T-cell (primary cell): ENCODE measurements at regions not wholly inside any gene's neighbourhood (a gene's known extent, or its start where the extent isn't known, plus 50 kb on each side); places are given as distances from the start of the nearest gene placed in this dataset.
"Not testable (repeated sequence)": the region's sequence is repeated elsewhere in the genome, so short reads cannot be mapped to it uniquely, and the experiment has no call there.

Source experiments
- ATAC-seq, 4 experiments: fragments of 200-7000 bp in 3 of 4; fragments of 150-1000 bp in 1 of 4; cut with Tn5 transposase; replicated peaks in 1 of 4; 1 replicate in 3 of 4; 2 replicates in 1 of 4; pipeline ENCODE4 v1.10.0; 2021; ENCODE audit warnings: moderate library complexity in 3 of 4, mild to moderate bottlenecking in 2 of 4, moderate number of reproducible peaks in 1 of 4
- CTCF ChIA-PET, 2 donors: fragments of 300-600 bp; sonication (Branson Sonifier 250); formaldehyde crosslinking; loops; one replicate each; lab custom pipeline; 2022; ENCODE audit warnings: antibody characterized with exemption in 2 of 2; lab: Charles Lee
- POLR2A ChIA-PET, 2 donors: fragments of 300-600 bp; sonication (Branson Sonifier 250); formaldehyde crosslinking; loops; one replicate each; lab custom pipeline; 2022; ENCODE audit warnings: antibody characterized with exemption in 2 of 2; lab: Charles Lee
- DNase-seq, 35 experiments: peaks; one replicate each; pipeline versions ENCODE4 v3.0.0 to v3.0.0-alpha.2; 2013 to 2023
- H3K27ac ChIP-seq: one replicate; pipeline ENCODE4 v1.5.1; 2013; ENCODE audit warnings: low read length
- H3K27me3 ChIP-seq, 2 experiments: replicated peaks in 1 of 2; 1 replicate in 1 of 2; 2 replicates in 1 of 2; pipeline versions ENCODE4 v1.6.1 to v1.7.0; 2013; ENCODE audit warnings: low read length in 1 of 2, mixed read lengths in 1 of 2; ENCODE audit not compliant: control insufficient read depth in 2 of 2, insufficient read depth in 2 of 2; ENCODE audit errors: extremely low read depth in 1 of 2
- H3K36me3 ChIP-seq, 2 donors: 1 replicate in 1 of 2; 2 replicates in 1 of 2; pipeline versions ENCODE4 v1.6.1 to v1.7.0; 2013; ENCODE audit warnings: low read length in 1 of 2; ENCODE audit not compliant: control insufficient read depth in 2 of 2, insufficient read depth in 1 of 2; ENCODE audit errors: extremely low read depth in 1 of 2
- H3K4me1 ChIP-seq, 2 experiments: 1 replicate in 1 of 2; 2 replicates in 1 of 2; pipeline versions ENCODE4 v1.6.1 to v1.7.0; 2013; ENCODE audit warnings: low read length in 2 of 2, mixed read lengths in 1 of 2; ENCODE audit not compliant: insufficient read depth in 2 of 2, control insufficient read depth in 1 of 2; ENCODE audit errors: extremely low read depth in 1 of 2
- H3K4me3 ChIP-seq, 2 donors: 1 replicate in 1 of 2; 2 replicates in 1 of 2; pipeline versions ENCODE4 v1.5.1 to v1.7.0; 2013; ENCODE audit warnings: mild to moderate bottlenecking in 2 of 2, low read length in 1 of 2, moderate library complexity in 1 of 2; ENCODE audit not compliant: control insufficient read depth in 1 of 2; ENCODE audit errors: extremely low read depth in 1 of 2
- H3K9me3 ChIP-seq: 2 replicates; pipeline ENCODE4 v1.7.0; 2013
- H3K27ac Mint-ChIP-seq, 2 donors: one replicate each; pipeline ENCODE4 v1.8.0; 2020 to 2021; ENCODE audit warnings: mild to moderate bottlenecking in 2 of 2, mixed read lengths in 2 of 2
- H3K27me3 Mint-ChIP-seq, 2 donors: one replicate each; pipeline ENCODE4 v1.8.0; 2021 to 2022; ENCODE audit warnings: mixed read lengths in 2 of 2
- H3K36me3 Mint-ChIP-seq: one replicate; pipeline ENCODE4 v1.8.0; 2021; ENCODE audit warnings: mixed read lengths
- H3K4me1 Mint-ChIP-seq, 3 donors: one replicate each; pipeline ENCODE4 v1.8.0; 2020 to 2022; ENCODE audit warnings: mixed read lengths in 3 of 3, mild to moderate bottlenecking in 1 of 3
- H3K4me3 Mint-ChIP-seq, 3 donors: one replicate each; pipeline ENCODE4 v1.8.0; 2020 to 2022; ENCODE audit warnings: mild to moderate bottlenecking in 3 of 3, mixed read lengths in 3 of 3, moderate library complexity in 3 of 3
- H3K9me3 Mint-ChIP-seq, 3 donors: one replicate each; pipeline ENCODE4 v1.8.0; 2020 to 2022; ENCODE audit warnings: mixed read lengths in 3 of 3
- WGBS: methylation state at CpG from one replicate; pipeline ENCODE4 v1.1.5; 2013; ENCODE audit warnings: missing lambda C conversion rate; ENCODE audit not compliant: insufficient coverage; 5-methylcytosine and 5-hydroxymethylcytosine counted together

DNA sequence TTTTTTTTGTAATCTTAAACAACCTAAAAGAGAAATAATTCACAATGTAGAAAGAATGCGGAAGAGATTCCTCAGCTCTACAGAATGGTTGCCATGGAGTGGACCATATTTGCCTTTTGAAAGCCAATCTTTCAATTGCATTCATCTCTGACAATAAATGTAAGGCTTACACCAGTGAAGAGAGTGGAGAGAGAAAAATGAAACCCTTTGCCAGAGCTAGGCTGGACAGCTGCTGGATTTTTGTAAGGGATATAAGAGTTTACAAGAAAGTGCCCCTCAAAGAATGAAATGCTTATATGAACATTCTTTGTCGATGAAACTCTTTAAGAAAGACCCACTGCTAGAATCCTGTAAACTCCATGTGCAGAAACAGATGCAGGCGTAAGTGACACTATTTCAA, 66.0 kb upstream of the FAT1 start:
- POLR2A ChIA-PET: no interaction called here
- Histone ChIP-seq H3K36me3 (no peaks in the 10 kb centered on the region), H3K27ac (no peak overlapping the region), H3K4me1 (no peaks in the 10 kb centered on the region), H3K4me3 (no peak overlapping the region), H3K27me3 (no peaks in the 10 kb centered on the region), H3K9me3 (no peaks in the 10 kb centered on the region)
- no peak overlapping the region for H3K27ac Mint-ChIP-seq
- no peak for DNase-seq
- no peaks in the 10 kb centered on the region for H3K36me3 Mint-ChIP-seq
- H3K27me3 Mint-ChIP-seq: no peaks in the 10 kb centered on the region
- ATAC-seq: no peak
- CTCF ChIA-PET: no interaction called here
- H3K4me1 Mint-ChIP-seq: no peaks in the 10 kb centered on the region
- peaks cover 0 to 15% (median 10%) of the 10 kb centered on the region in 3 donors for H3K9me3 Mint-ChIP-seq
- 73% methylated on average over 2 of the region's 3 CpGs for WGBS
- H3K4me3 Mint-ChIP-seq: no peak overlapping the region

GRCh38 chr4:186790630-186791029, 67.0 kb upstream of the FAT1 start:
- POLR2A ChIA-PET: no interaction called here
- no peak for ATAC-seq
- Histone ChIP-seq H3K4me1 (no peaks in the 10 kb centered on the region), H3K27ac (no peak overlapping the region), H3K4me3 (no peak overlapping the region), H3K36me3 (no peaks in the 10 kb centered on the region), H3K9me3 (no peaks in the 10 kb centered on the region), H3K27me3 (no peaks in the 10 kb centered on the region)
- DNase-seq: no peak
- Mint-ChIP-seq H3K27ac (no peak overlapping the region), H3K36me3 (no peaks in the 10 kb centered on the region), H3K4me3 (no peak overlapping the region), H3K4me1 (no peaks in the 10 kb centered on the region), H3K9me3 (peaks cover 0 to 18% (median 10%) of the 10 kb centered on the region in 3 donors), H3K27me3 (no peaks in the 10 kb centered on the region)
- CTCF ChIA-PET: interaction anchor here in 1 of 2 donors (0.6 kb wide), 2 partner anchors 13 to 1203 kb away, joined by 3 to 9 read pairs; no protein-coding TSS in a partner anchor

GRCh38 chr4:186792728-186793366, 69.2 kb upstream of the FAT1 start:
- POLR2A ChIA-PET: no interaction called here
- H3K4me1 Mint-ChIP-seq: no peaks in the 10 kb centered on the region
- Histone ChIP-seq H3K4me3 (no peak overlapping the region), H3K27me3 (no peaks in the 10 kb centered on the region), H3K4me1 (no peaks in the 10 kb centered on the region), H3K9me3 (no peaks in the 10 kb centered on the region), H3K27ac (no peak overlapping the region), H3K36me3 (no peaks in the 10 kb centered on the region)
- no CpG with 5 or more reads among the region's 2 CpGs for WGBS
- H3K27me3 Mint-ChIP-seq: no peaks in the 10 kb centered on the region
- ATAC-seq (no peak), DNase-seq (no peak)
- no peaks in the 10 kb centered on the region for H3K36me3 Mint-ChIP-seq
- peaks cover 0 to 12% (median 5%) of the 10 kb centered on the region in 3 donors for H3K9me3 Mint-ChIP-seq
- CTCF ChIA-PET: no interaction called here
- no peak overlapping the region for H3K27ac Mint-ChIP-seq
- H3K4me3 Mint-ChIP-seq: no peak overlapping the region

GRCh38 chr4:186798951-186799659, 75.4 kb upstream of the FAT1 start:
- Histone ChIP-seq H3K36me3 (no peaks in the 10 kb centered on the region), H3K4me1 (no peaks in the 10 kb centered on the region), H3K9me3 (no peaks in the 10 kb centered on the region), H3K27me3 (no peaks in the 10 kb centered on the region), H3K27ac (no peak overlapping the region), H3K4me3 (no peak overlapping the region)
- DNase-seq (no peak), ATAC-seq (no peak)
- peaks cover 0 to 10% (median 8%) of the 10 kb centered on the region in 3 donors for H3K9me3 Mint-ChIP-seq
- 84% methylated on average over 2 of the region's 4 CpGs for WGBS
- H3K36me3 Mint-ChIP-seq: no peaks in the 10 kb centered on the region
- no peak overlapping the region for H3K27ac Mint-ChIP-seq
- no peaks in the 10 kb centered on the region for H3K4me1 Mint-ChIP-seq
- H3K27me3 Mint-ChIP-seq: no peaks in the 10 kb centered on the region
- no peak overlapping the region for H3K4me3 Mint-ChIP-seq
- ChIA-PET POLR2A (no interaction called here), CTCF (no interaction called here)

DNA sequence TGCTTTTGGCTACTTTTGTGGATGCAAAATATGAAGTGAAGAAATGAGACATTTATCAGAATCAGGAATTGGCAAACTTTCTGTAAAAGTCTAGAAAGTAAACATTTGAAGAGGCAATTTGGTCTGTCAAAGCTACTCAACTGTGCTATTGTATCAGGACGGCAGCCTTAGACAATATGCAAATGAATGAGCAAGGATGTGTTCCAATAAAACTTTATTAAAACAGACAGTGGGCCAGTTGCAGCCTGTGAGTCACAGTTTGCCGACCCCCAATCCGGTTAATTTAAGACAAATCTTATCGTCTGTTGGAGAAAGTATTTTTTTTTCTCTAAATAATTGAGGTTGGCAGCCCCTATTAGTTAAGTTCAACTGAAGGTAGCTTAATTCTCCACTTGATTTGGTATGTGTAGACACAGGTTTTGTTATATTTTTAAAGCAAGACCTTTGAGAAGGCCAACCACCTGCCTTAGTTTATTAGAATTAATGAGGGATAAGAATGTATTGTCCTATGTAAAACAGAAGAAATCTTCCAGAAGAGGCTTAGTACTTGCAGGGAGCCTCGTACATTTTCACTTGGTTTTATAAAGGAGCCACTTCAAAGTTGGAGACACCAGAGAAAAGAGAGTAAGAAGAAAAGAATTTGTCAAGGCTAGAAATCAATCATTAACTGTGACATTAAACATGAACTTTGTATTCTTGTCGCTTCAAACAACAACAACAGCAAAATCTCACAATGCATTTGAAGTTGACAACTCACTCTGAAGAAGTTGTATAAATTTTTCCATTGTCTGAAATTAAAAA, 81.6 kb upstream of the FAT1 start:
- Histone ChIP-seq H3K4me3 (no peak overlapping the region), H3K9me3 (no peaks in the 10 kb centered on the region), H3K4me1 (no peaks in the 10 kb centered on the region), H3K36me3 (no peaks in the 10 kb centered on the region), H3K27me3 (no peaks in the 10 kb centered on the region), H3K27ac (no peak overlapping the region)
- DNase-seq (no peak), ATAC-seq (no peak)
- peaks cover 0 to 10% (median 0%) of the 10 kb centered on the region in 3 donors for H3K9me3 Mint-ChIP-seq
- WGBS: no CpG with 5 or more reads among the region's 6 CpGs
- CTCF ChIA-PET: no interaction called here
- no peaks in the 10 kb centered on the region for H3K36me3 Mint-ChIP-seq
- no peaks in the 10 kb centered on the region for H3K27me3 Mint-ChIP-seq
- POLR2A ChIA-PET: no interaction called here
- no peak overlapping the region for H3K27ac Mint-ChIP-seq
- no peaks in the 10 kb centered on the region for H3K4me1 Mint-ChIP-seq
- no peak overlapping the region for H3K4me3 Mint-ChIP-seq

DNA sequence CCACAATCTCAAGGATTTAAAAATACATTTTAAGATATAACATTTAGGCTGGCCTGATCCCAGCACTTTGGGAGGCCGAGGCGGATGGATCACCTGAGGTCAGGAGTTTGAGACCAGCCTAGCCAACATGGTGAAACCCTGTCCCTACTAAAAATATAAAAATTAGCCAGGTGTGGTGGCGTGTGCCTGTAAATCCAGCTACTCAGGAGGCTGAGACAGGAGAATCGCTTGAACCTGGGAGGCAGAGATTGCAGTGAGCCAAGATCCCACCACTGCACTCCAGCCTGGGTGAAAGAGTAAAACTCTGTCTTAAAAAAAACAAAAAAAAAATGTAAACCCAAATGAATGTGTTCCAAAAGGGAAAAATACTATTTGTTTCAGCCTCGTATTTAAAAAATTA, 82.3 kb upstream of the FAT1 start:
- CTCF ChIA-PET, H3K27me3 Mint-ChIP-seq, H3K27me3 ChIP-seq, H3K36me3 Mint-ChIP-seq, DNase-seq, H3K27ac Mint-ChIP-seq, H3K27ac ChIP-seq, ATAC-seq, H3K9me3 ChIP-seq, POLR2A ChIA-PET, H3K4me1 Mint-ChIP-seq, H3K4me3 Mint-ChIP-seq, H3K4me3 ChIP-seq, H3K9me3 Mint-ChIP-seq, H3K36me3 ChIP-seq, H3K4me1 ChIP-seq: not testable (repeated sequence)
- WGBS: no CpG with 5 or more reads among the region's 5 CpGs
